OCI-LY1 (cell line): ENCODE measurements at regions not wholly inside any gene's neighbourhood (a gene's known extent, or its start where the extent isn't known, plus 50 kb on each side); places are given as distances from the start of the nearest gene placed in this dataset.

Source experiments
- CTCF ChIP-seq: fragments of 200-600 bp; sonication (generic), shearing (Covaris generic); IDR thresholded peaks from 2 replicates; pipeline ENCODE4 v1.5.1; 2017; ENCODE audit warnings: mild to moderate bottlenecking, antibody characterized with exemption, low read length, moderate library complexity, mixed read lengths
- EZH2 ChIP-seq: fragments of 200-600 bp; sonication (generic), shearing (Covaris generic); IDR thresholded peaks from 2 replicates; pipeline ENCODE4 v1.8.0; 2017; ENCODE audit warnings: borderline replicate concordance, mixed run types, mild to moderate bottlenecking, antibody characterized with exemption, low read length, moderate library complexity, mixed read lengths

- TF ChIP-seq EZH2, result no peak
- no peak; the same call in 1 of the 2 replicates for TF ChIP-seq CTCF
Observed at GRCh38 chr6:93017626-93018025, 401.7 kb downstream of the EPHA7 start.
